H9 (cell line): ENCODE measurements at regions not wholly inside any gene's neighbourhood (a gene's known extent, or its start where the extent isn't known, plus 50 kb on each side); places are given as distances from the start of the nearest gene placed in this dataset.

Experiments
- DNase-seq: peaks from one replicate; pipeline ENCODE4 v3.0.0-alpha.2; 2017
- H2AFZ ChIP-seq: one replicate; pipeline ENCODE4 v1.6.1; 2013; ENCODE audit warnings: mild to moderate bottlenecking, low read length, control low read depth, moderate library complexity
- H2AK5ac ChIP-seq: 2 replicates; pipeline ENCODE4 v1.6.1; 2013; ENCODE audit warnings: low read length, control low read depth, mixed read lengths; ENCODE audit not compliant: insufficient read length
- H2BK120ac ChIP-seq: one replicate; pipeline ENCODE4 v1.6.1; 2013; ENCODE audit warnings: low read depth, mild to moderate bottlenecking, low read length, control low read depth, inconsistent platforms; ENCODE audit not compliant: poor library complexity, severe bottlenecking
- H2BK12ac ChIP-seq: 2 replicates; pipeline ENCODE4 v1.6.1; 2013; ENCODE audit warnings: low read length, control low read depth, mixed read lengths, low read depth; ENCODE audit not compliant: insufficient read length
- H2BK15ac ChIP-seq: 2 replicates; pipeline ENCODE4 v1.6.1; 2013; ENCODE audit warnings: low read depth, low read length, control low read depth
- H2BK20ac ChIP-seq: one replicate; pipeline ENCODE4 v1.6.1; 2013; ENCODE audit warnings: low read depth, mild to moderate bottlenecking, low read length, control low read depth, inconsistent platforms; ENCODE audit not compliant: poor library complexity, severe bottlenecking
- H2BK5ac ChIP-seq: 2 replicates; pipeline ENCODE4 v1.6.1; 2013; ENCODE audit warnings: low read length, control low read depth, mixed read lengths; ENCODE audit not compliant: insufficient read length
- H3K14ac ChIP-seq: 2 replicates; pipeline ENCODE4 v1.6.1; 2013; ENCODE audit warnings: low read length, control low read depth; ENCODE audit not compliant: insufficient read depth
- H3K18ac ChIP-seq: 2 replicates; pipeline ENCODE4 v1.6.1; 2013; ENCODE audit warnings: low read depth, mild to moderate bottlenecking, mixed read lengths, low read length, control low read depth; ENCODE audit not compliant: insufficient read length
- H3K23ac ChIP-seq: 2 replicates; pipeline ENCODE4 v1.6.1; 2013; ENCODE audit warnings: low read length, control low read depth, mixed read lengths, low read depth; ENCODE audit not compliant: insufficient read length
- H3K23me2 ChIP-seq: 2 replicates; pipeline ENCODE4 v1.6.1; 2013; ENCODE audit warnings: low read depth, mild to moderate bottlenecking, mixed read lengths, low read length, control low read depth; ENCODE audit not compliant: insufficient read length, poor library complexity, severe bottlenecking
- H3K27ac ChIP-seq: 2 replicates; pipeline ENCODE4 v1.5.1; 2013; ENCODE audit warnings: low read length, control low read depth, mixed read lengths, low read depth; ENCODE audit not compliant: insufficient read length
- H3K27me3 ChIP-seq: 2 replicates; pipeline ENCODE4 v1.6.1; 2013; ENCODE audit warnings: low read length, control low read depth, inconsistent platforms; ENCODE audit not compliant: insufficient read depth
- H3K4ac ChIP-seq: 2 replicates; pipeline ENCODE4 v1.6.1; 2013; ENCODE audit warnings: low read depth, mild to moderate bottlenecking, control low read depth, inconsistent platforms, low read length, moderate library complexity
- H3K4me1 ChIP-seq: 2 replicates; pipeline ENCODE4 v1.6.1; 2013; ENCODE audit warnings: low read length, control low read depth, inconsistent platforms; ENCODE audit not compliant: insufficient read depth
- H3K4me2 ChIP-seq: 2 replicates; pipeline ENCODE4 v1.6.1; 2013; ENCODE audit warnings: low read length, control low read depth, mixed read lengths; ENCODE audit not compliant: insufficient read length, insufficient read depth
- H3K56ac ChIP-seq: 2 replicates; pipeline ENCODE4 v1.6.1; 2013; ENCODE audit warnings: low read depth, mild to moderate bottlenecking, mixed read lengths, low read length, control low read depth; ENCODE audit not compliant: insufficient read length
- H3K79me1 ChIP-seq: 2 replicates; pipeline ENCODE4 v1.6.1; 2013; ENCODE audit warnings: low read depth, mild to moderate bottlenecking, moderate library complexity, low read length, control low read depth, inconsistent platforms; ENCODE audit not compliant: insufficient read depth, poor library complexity, severe bottlenecking
- H3K79me2 ChIP-seq: 2 replicates; pipeline ENCODE4 v1.6.1; 2013; ENCODE audit warnings: low read length, control low read depth, inconsistent platforms; ENCODE audit not compliant: insufficient read depth
- H3K9ac ChIP-seq: 2 replicates; pipeline ENCODE4 v1.6.1; 2013; ENCODE audit warnings: low read length, control low read depth, mixed read lengths; ENCODE audit not compliant: insufficient read length; ENCODE audit errors: extremely low read depth
- H3K9me3 ChIP-seq: one replicate; pipeline ENCODE4 v1.6.1; 2013; ENCODE audit warnings: low read depth, low read length, inconsistent platforms; ENCODE audit not compliant: control insufficient read depth
- H3T11ph ChIP-seq: one replicate; pipeline ENCODE4 v1.6.1; 2013; ENCODE audit warnings: mild to moderate bottlenecking, low read length, control low read depth, inconsistent platforms
- H4K20me1 ChIP-seq: one replicate; pipeline ENCODE4 v1.6.1; 2013; ENCODE audit not compliant: control insufficient read depth, insufficient read length, insufficient read depth
- H4K5ac ChIP-seq: 2 replicates; pipeline ENCODE4 v1.6.1; 2013; ENCODE audit warnings: low read depth, mild to moderate bottlenecking, mixed read lengths, low read length, control low read depth; ENCODE audit not compliant: insufficient read length
- H4K8ac ChIP-seq: replicated peaks from 2 replicates; pipeline ENCODE4 v1.6.1; 2013; ENCODE audit warnings: low read length, control low read depth, mixed read lengths, low read depth; ENCODE audit not compliant: insufficient read length
- H4K91ac ChIP-seq: 2 replicates; pipeline ENCODE4 v1.6.1; 2013; ENCODE audit warnings: low read depth, mild to moderate bottlenecking, moderate library complexity, mixed read lengths, low read length, control low read depth; ENCODE audit not compliant: insufficient read length
- H3K27ac Mint-ChIP-seq, 3 experiments: 2 replicates in 2 of 3; 3 replicates in 1 of 3; pipeline ENCODE4 v1.8.0; 2020 to 2021; ENCODE audit warnings: mixed read lengths in 3 of 3, mild to moderate bottlenecking in 1 of 3, moderate library complexity in 1 of 3
- H3K27me3 Mint-ChIP-seq: 2 replicates; pipeline ENCODE4 v1.8.0; 2021; ENCODE audit warnings: low read depth, mild to moderate bottlenecking, moderate library complexity, mixed read lengths
- H3K36me3 Mint-ChIP-seq, 3 experiments: 2 replicates in 2 of 3; 3 replicates in 1 of 3; pipeline ENCODE4 v1.8.0; 2020 to 2021; ENCODE audit warnings: low read depth in 3 of 3, mixed read lengths in 3 of 3; ENCODE audit not compliant: insufficient read depth in 1 of 3
- H3K4me1 Mint-ChIP-seq, 2 experiments: 2 replicates each; pipeline ENCODE4 v1.8.0; 2020; ENCODE audit warnings: mixed read lengths in 2 of 2
- H3K4me3 Mint-ChIP-seq, 2 experiments: 2 replicates in 1 of 2; 3 replicates in 1 of 2; pipeline ENCODE4 v1.8.0; 2020 to 2021; ENCODE audit warnings: mild to moderate bottlenecking in 2 of 2, mixed read lengths in 2 of 2, moderate library complexity in 1 of 2
- H3K9me3 Mint-ChIP-seq, 2 experiments: 2 replicates in 1 of 2; 3 replicates in 1 of 2; pipeline ENCODE4 v1.8.0; 2020; ENCODE audit warnings: mild to moderate bottlenecking in 2 of 2, mixed read lengths in 2 of 2, moderate library complexity in 1 of 2
- WGBS: extraction: QIAGEN DNeasy Blood & Tissue Kit; methylation state at CpG from one replicate; pipeline ENCODE4 v1.1.7; 2013; ENCODE audit warnings: missing lambda C conversion rate, low lambda C conversion rate, mixed read lengths; ENCODE audit not compliant: insufficient read length; ENCODE audit errors: extremely low coverage; 5-methylcytosine and 5-hydroxymethylcytosine counted together
- TF ChIP-seq, protein P1 (sequence below): fragments of 200-600 bp; sonication (generic); conservative IDR thresholded peaks from 3 replicates; pipeline ENCODE4 v1.8.0; 2021; ENCODE audit warnings: antibody characterized with exemption, mild to moderate bottlenecking

DNA sequence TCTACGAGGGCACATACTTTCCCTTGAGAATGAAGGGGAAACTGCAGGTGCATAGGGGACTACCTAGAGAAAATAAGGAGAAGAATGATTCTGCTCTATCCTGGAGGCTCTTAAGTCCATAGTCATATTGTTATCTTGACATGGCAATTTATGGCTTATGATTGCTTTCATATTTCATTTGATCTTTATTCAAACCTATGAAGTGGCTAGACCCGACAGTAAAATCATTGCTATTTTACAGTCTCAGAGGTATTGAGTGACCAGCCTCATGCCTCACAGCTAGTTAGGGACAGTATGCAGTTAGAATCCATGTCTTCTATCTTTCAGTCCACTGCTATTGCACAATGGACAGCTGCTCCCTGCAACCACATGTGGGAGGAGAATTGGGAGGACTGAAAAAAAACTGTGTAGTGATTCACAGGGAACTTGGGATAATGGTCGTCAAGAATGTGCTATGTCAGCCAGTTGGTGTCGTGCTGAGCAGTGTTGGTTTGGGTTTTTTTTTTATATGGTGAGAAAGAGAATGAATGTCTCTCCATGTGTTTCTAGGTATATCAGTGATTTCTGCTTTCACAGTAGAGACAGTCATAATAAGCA, 63.2 kb upstream of the SPPL2A start:
- Histone ChIP-seq H2BK5ac (no peak overlapping the region), H4K20me1 (no peaks in the 10 kb centered on the region), H3K56ac (no peak overlapping the region), H2BK20ac (no peak overlapping the region), H3K9ac (no peak overlapping the region), H3K23me2 (no peaks in the 10 kb centered on the region), H3K4me1 (no peaks in the 10 kb centered on the region; the same call in 1 of the 2 replicates), H3K79me1 (no peaks in the 10 kb centered on the region), H4K91ac (no peak overlapping the region), H3K9me3 (no peaks in the 10 kb centered on the region), H4K5ac (no peak overlapping the region), H2BK15ac (no peak overlapping the region), H3K27me3 (no peaks in the 10 kb centered on the region), H4K8ac (no peak overlapping the region), H3K4me2 (no peak overlapping the region), H3T11ph (no peak overlapping the region), H3K4ac (no peak overlapping the region), H3K79me2 (no peaks in the 10 kb centered on the region), H2AFZ (no peak overlapping the region), H2BK12ac (no peak overlapping the region), H3K14ac (no peak overlapping the region), H2AK5ac (no peak overlapping the region), H2BK120ac (no peak overlapping the region), H3K27ac (no peak overlapping the region), H3K18ac (no peak overlapping the region), H3K23ac (no peak overlapping the region)
- H3K4me1 Mint-ChIP-seq = peaks cover 2 to 11% of the 10 kb centered on the region in 2 experiments
- no peaks in the 10 kb centered on the region for H3K27me3 Mint-ChIP-seq
- no peak overlapping the region; a peak in 1 of 7 replicates for H3K27ac Mint-ChIP-seq
- WGBS = no CpG with 5 or more reads among the region's 4 CpGs
- DNase-seq = no peak
- no peaks in the 10 kb centered on the region for H3K36me3 Mint-ChIP-seq
- H3K4me3 Mint-ChIP-seq = no peak overlapping the region
- TF ChIP-seq, protein P1, sequence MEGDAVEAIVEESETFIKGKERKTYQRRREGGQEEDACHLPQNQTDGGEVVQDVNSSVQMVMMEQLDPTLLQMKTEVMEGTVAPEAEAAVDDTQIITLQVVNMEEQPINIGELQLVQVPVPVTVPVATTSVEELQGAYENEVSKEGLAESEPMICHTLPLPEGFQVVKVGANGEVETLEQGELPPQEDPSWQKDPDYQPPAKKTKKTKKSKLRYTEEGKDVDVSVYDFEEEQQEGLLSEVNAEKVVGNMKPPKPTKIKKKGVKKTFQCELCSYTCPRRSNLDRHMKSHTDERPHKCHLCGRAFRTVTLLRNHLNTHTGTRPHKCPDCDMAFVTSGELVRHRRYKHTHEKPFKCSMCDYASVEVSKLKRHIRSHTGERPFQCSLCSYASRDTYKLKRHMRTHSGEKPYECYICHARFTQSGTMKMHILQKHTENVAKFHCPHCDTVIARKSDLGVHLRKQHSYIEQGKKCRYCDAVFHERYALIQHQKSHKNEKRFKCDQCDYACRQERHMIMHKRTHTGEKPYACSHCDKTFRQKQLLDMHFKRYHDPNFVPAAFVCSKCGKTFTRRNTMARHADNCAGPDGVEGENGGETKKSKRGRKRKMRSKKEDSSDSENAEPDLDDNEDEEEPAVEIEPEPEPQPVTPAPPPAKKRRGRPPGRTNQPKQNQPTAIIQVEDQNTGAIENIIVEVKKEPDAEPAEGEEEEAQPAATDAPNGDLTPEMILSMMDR = no peak
- no peaks in the 10 kb centered on the region for H3K9me3 Mint-ChIP-seq
